ENCODE measurements at regions not wholly inside any gene's neighbourhood (a gene's known extent, or its start where the extent isn't known, plus 50 kb on each side); places are given as distances from the start of the nearest gene placed in this dataset.

- DNase-seq (ENCODE audit: low read depth), result no peak
- no peak for TF ChIP-seq CTCF (conservative IDR thresholded peaks at IDR 0.05; ENCODE audit: low read length)
Observed at GRCh38 chr11:104510169-104510568, 346.2 kb upstream of the PDGFD start.

GRCh38 chr11:104490182-104490581, 326.2 kb upstream of the PDGFD start:
- H3K4me3 ChIP-seq (ENCODE audit: low read length), result no peak overlapping the region
- no peak for TF ChIP-seq CTCF (conservative IDR thresholded peaks at IDR 0.05; ENCODE audit: low read length)
- DNase-seq (ENCODE audit: low read depth), result no peak

More at GRCh38 chr11:104510169-104510568, 346.2 kb upstream of the PDGFD start:
- no peak overlapping the region for H3K4me3 ChIP-seq (ENCODE audit: low read length)

GRCh38 chr11:104488561-104488960, 324.6 kb upstream of the PDGFD start:
- no peak overlapping the region for H3K4me3 ChIP-seq (ENCODE audit: low read length)
- no peak for TF ChIP-seq CTCF (conservative IDR thresholded peaks at IDR 0.05; ENCODE audit: low read length)
- no peak for DNase-seq (ENCODE audit: low read depth)

GRCh38 chr11:104487046-104487806, 323.3 kb upstream of the PDGFD start:
- H3K4me3 ChIP-seq (ENCODE audit: low read length), result no peak overlapping the region
- DNase-seq (ENCODE audit: low read depth), result no peak
- TF ChIP-seq CTCF (conservative IDR thresholded peaks at IDR 0.05; ENCODE audit: low read length), result no peak

GRCh38 chr11:104484804-104485554, 321.0 kb upstream of the PDGFD start:
- no peak for DNase-seq (ENCODE audit: low read depth)
- H3K4me3 ChIP-seq (ENCODE audit: low read length), result no peak overlapping the region
- no peak for TF ChIP-seq CTCF (conservative IDR thresholded peaks at IDR 0.05; ENCODE audit: low read length)

GRCh38 chr11:104476898-104477297, 313.0 kb upstream of the PDGFD start:
- no peak for DNase-seq (ENCODE audit: low read depth)
- TF ChIP-seq CTCF (conservative IDR thresholded peaks at IDR 0.05; ENCODE audit: low read length), result no peak
- H3K4me3 ChIP-seq (ENCODE audit: low read length), result no peak overlapping the region

GRCh38 chr11:104476454-104476853, 312.5 kb upstream of the PDGFD start:
- TF ChIP-seq CTCF (conservative IDR thresholded peaks at IDR 0.05; ENCODE audit: low read length), result no peak
- no peak for DNase-seq (ENCODE audit: low read depth)
- no peak overlapping the region for H3K4me3 ChIP-seq (ENCODE audit: low read length)

Measured in AG10803 (cell line).